ENCODE measurements at regions not wholly inside any gene's neighbourhood (a gene's known extent, or its start where the extent isn't known, plus 50 kb on each side); places are given as distances from the start of the nearest gene placed in this dataset.

DNA sequence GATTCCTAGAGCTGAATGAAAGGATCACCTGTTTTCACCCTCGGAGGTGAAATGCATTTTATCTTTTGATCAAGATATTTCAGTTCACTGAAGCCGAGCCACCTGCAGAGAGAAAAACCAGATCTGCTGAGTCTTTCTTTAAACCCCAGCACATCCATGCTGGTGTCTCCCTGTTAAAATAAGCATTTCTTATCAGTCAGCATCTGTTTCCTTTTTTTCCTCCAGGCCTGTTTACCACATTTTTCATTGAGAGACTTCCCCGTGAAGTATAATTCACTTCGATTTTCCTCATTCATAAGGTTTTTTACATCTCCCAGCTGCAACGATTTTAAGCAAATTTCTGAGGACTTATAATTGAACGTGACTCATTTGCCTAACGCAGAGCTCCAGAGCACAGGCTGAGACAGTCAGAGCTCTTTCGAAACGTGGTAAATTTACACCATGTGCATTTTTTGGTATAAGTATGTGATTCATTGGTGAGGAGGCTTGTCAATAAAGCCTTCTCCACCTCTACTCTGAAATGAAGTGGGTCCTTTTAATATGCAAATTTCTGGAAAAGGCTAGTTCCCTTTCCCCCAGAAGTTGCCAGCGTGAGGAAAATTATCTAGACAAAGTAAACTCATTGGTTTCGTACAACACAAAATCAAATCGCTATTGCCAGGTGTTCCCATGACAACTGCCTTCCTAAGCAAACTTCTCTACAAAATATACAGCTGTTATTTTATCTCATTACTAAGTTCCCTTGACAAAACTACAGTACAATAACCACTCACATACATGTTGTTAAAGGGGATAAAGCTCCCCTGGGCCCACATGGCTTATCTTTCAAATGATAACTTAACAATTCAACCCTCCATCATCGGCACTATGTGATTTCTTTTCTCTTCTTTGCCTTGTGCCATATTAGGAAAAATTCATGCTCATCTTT lies 374.8 kb upstream of the AKR1E2 start:
- Mint-ChIP-seq H3K27ac (no peak overlapping the region), H3K9me3 (no peaks in the 10 kb centered on the region), H3K4me3 (no peak overlapping the region), H3K36me3 (ENCODE audit: low read depth) (no peaks in the 10 kb centered on the region), H3K27me3 (ENCODE audit: low read depth) (peaks cover 3% of the 10 kb centered on the region), H3K4me1 (ENCODE audit: low read depth) (peaks cover 2% of the 10 kb centered on the region)
- no peak for DNase-seq (ENCODE audit: low spot score)

GRCh38 chr10:4450169-4450568 lies 375.8 kb upstream of the AKR1E2 start:
- Mint-ChIP-seq H3K9me3 (no peaks in the 10 kb centered on the region), H3K4me1 (ENCODE audit: low read depth) (peaks cover 2% of the 10 kb centered on the region), H3K27me3 (ENCODE audit: low read depth) (peaks cover 3% of the 10 kb centered on the region), H3K36me3 (ENCODE audit: low read depth) (no peaks in the 10 kb centered on the region), H3K4me3 (no peak overlapping the region), H3K27ac (no peak overlapping the region)
- no peak for DNase-seq (ENCODE audit: low spot score)

DNA sequence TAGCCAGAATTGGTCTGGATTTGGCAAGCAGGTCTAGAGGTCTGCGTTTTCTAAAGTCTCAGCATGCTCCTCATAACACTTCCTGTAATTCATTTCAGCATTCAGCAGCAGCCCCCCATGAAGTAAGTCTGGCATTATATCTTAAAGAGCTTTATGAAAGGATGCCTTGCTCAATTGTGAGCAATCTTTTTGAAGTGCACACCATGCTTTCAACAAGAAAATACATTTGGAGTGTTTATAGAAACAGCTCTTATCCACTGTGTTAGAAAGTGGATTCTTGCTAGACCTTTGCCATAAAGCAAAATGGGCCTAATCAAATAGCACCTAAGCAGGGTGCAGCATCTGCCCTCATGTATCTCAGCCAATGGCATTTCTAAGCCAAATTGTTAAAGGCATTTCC lies 378.0 kb upstream of the AKR1E2 start:
- Mint-ChIP-seq H3K27me3 (ENCODE audit: low read depth) (peaks cover 3% of the 10 kb centered on the region), H3K9me3 (peaks cover 3% of the 10 kb centered on the region), H3K4me1 (ENCODE audit: low read depth) (peaks cover 2% of the 10 kb centered on the region), H3K36me3 (ENCODE audit: low read depth) (no peaks in the 10 kb centered on the region), H3K4me3 (no peak overlapping the region), H3K27ac (no peak overlapping the region)
- DNase-seq (ENCODE audit: low spot score): no peak

DNA sequence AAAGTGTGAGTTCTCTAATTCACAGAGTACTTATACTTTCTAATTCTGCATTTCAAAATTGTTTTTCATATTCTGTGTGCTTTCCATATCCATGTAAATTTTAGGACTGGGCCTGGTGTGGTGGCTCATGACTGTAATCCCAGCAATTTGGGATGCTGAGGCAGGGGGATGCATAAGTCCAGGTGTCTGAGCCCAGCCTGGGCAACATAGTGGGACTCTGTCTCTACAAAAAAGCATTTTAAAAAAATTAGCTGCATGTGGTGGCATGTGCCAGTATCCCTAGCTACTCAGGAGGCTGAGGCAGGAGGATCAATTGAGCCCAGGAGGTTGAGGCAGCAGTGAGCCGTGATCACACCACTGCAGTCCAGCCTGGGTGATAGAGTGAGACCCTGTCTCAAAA lies 382.6 kb upstream of the AKR1E2 start:
- Mint-ChIP-seq H3K27ac (no peak overlapping the region), H3K36me3 (ENCODE audit: low read depth) (no peaks in the 10 kb centered on the region), H3K4me1 (ENCODE audit: low read depth) (no peaks in the 10 kb centered on the region), H3K27me3 (ENCODE audit: low read depth) (peaks cover 11% of the 10 kb centered on the region), H3K9me3 (peaks cover 11% of the 10 kb centered on the region), H3K4me3 (no peak overlapping the region)
- DNase-seq (ENCODE audit: low spot score): no peak

DNA sequence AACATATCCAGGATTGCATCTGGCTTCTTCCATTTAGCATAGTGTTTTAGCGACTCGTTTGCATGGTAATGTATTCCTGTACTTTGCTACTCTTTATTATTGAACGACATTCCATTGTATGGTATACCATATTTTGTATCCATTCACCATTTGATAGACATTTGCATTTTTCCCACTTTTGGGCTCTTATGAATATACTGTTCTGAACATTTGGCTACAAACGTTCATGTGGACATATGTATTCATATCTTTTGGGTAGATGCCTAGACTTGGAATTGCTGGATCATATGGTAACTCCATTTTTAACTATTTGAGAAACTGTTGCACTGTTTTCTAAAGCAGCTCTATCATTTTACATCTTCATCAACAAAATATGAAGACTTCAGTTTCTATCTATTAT lies 383.7 kb upstream of the AKR1E2 start:
- Mint-ChIP-seq H3K4me3 (no peak overlapping the region), H3K4me1 (ENCODE audit: low read depth) (no peaks in the 10 kb centered on the region), H3K27ac (no peak overlapping the region), H3K9me3 (peaks cover 11% of the 10 kb centered on the region), H3K36me3 (ENCODE audit: low read depth) (no peaks in the 10 kb centered on the region), H3K27me3 (ENCODE audit: low read depth) (peaks cover 11% of the 10 kb centered on the region)
- no peak for DNase-seq (ENCODE audit: low spot score)

DNA sequence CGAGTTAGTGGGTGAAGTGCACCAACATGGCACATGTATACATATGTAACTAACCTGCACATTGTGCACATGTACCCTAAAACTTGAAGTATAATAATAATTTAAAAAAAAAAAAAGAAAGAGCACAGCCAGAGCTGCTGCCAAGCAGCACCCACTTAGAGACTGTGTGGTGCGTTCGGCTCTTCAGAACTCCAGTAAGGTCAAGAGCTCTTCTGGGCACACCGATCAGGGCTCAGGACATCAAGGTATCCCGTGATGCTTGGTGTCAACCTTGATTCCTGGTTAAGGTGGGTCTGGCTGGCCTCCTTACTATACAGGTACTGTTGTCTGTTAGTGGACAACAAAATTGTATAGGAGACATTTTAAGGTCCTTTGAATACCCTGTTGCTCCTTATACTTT lies 385.7 kb upstream of the AKR1E2 start:
- Mint-ChIP-seq H3K4me3 (no peak overlapping the region), H3K4me1 (ENCODE audit: low read depth) (no peaks in the 10 kb centered on the region), H3K27me3 (ENCODE audit: low read depth) (peaks cover 11% of the 10 kb centered on the region), H3K36me3 (ENCODE audit: low read depth) (no peaks in the 10 kb centered on the region), H3K27ac (no peak overlapping the region), H3K9me3 (peaks cover 11% of the 10 kb centered on the region)
- DNase-seq (ENCODE audit: low spot score): no peak

DNA sequence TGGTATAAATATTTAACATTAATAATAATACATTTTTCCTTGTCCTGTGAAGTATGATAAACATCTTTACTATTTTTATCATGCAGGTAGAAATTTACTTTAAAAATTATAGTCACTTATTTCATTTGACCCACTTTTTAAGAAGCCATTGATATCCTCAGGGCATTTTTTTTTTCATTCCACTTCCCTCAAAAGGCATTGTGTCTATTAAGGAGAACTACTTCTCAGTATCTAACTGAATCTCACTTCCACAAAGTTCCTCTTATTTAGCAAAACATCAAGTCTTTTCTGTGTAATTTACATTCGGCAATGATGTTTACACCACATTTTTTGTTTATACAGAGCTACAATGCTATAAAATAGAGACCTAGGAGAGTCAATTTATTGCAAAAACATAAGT lies 388.2 kb upstream of the AKR1E2 start:
- Mint-ChIP-seq H3K4me3 (no peak overlapping the region), H3K36me3 (ENCODE audit: low read depth) (no peaks in the 10 kb centered on the region), H3K9me3 (peaks cover 6% of the 10 kb centered on the region), H3K27me3 (ENCODE audit: low read depth) (peaks cover 11% of the 10 kb centered on the region), H3K27ac (no peak overlapping the region), H3K4me1 (ENCODE audit: low read depth) (no peaks in the 10 kb centered on the region)
- no peak for DNase-seq (ENCODE audit: low spot score)

DNA sequence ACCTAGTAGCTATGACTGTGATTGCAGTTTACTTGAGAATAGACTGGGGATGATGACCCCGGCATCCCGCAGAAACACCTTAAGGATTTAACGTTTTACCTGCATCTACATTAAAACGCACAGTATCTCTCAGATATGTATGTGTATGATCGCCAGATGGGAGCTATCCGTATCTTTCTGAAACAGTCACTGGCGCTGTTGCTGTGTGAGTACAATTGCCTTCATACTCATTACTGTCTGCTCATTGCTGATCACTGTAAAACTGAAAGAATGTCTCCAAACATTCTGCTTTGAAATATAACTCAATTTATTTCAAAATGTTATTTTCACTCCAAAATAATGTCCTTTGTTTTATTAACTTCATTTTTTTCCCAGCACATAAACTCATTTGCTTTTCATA lies 388.9 kb upstream of the AKR1E2 start:
- peaks cover 3% of the 10 kb centered on the region for H3K9me3 Mint-ChIP-seq
- no peaks in the 10 kb centered on the region for H3K4me1 Mint-ChIP-seq (ENCODE audit: low read depth)
- no peak overlapping the region for H3K27ac Mint-ChIP-seq
- no peaks in the 10 kb centered on the region for H3K36me3 Mint-ChIP-seq (ENCODE audit: low read depth)
- H3K4me3 Mint-ChIP-seq: no peak overlapping the region
- no peak for DNase-seq (ENCODE audit: low spot score)
- peaks cover 11% of the 10 kb centered on the region for H3K27me3 Mint-ChIP-seq (ENCODE audit: low read depth)

GRCh38 chr10:4436103-4436502 lies 389.9 kb upstream of the AKR1E2 start:
- no peak for DNase-seq (ENCODE audit: low spot score)
- Mint-ChIP-seq H3K27ac (no peak overlapping the region), H3K9me3 (no peaks in the 10 kb centered on the region), H3K27me3 (ENCODE audit: low read depth) (peaks cover 11% of the 10 kb centered on the region), H3K36me3 (ENCODE audit: low read depth) (no peaks in the 10 kb centered on the region), H3K4me1 (ENCODE audit: low read depth) (no peaks in the 10 kb centered on the region), H3K4me3 (no peak overlapping the region)

GRCh38 chr10:4434516-4435071 lies 391.4 kb upstream of the AKR1E2 start:
- no peaks in the 10 kb centered on the region for H3K36me3 Mint-ChIP-seq (ENCODE audit: low read depth)
- DNase-seq (ENCODE audit: low spot score): no peak
- no peaks in the 10 kb centered on the region for H3K4me1 Mint-ChIP-seq (ENCODE audit: low read depth)
- no peaks in the 10 kb centered on the region for H3K9me3 Mint-ChIP-seq
- no peak overlapping the region for H3K27ac Mint-ChIP-seq
- no peak overlapping the region for H3K4me3 Mint-ChIP-seq
- peaks cover 9% of the 10 kb centered on the region for H3K27me3 Mint-ChIP-seq (ENCODE audit: low read depth)

DNA sequence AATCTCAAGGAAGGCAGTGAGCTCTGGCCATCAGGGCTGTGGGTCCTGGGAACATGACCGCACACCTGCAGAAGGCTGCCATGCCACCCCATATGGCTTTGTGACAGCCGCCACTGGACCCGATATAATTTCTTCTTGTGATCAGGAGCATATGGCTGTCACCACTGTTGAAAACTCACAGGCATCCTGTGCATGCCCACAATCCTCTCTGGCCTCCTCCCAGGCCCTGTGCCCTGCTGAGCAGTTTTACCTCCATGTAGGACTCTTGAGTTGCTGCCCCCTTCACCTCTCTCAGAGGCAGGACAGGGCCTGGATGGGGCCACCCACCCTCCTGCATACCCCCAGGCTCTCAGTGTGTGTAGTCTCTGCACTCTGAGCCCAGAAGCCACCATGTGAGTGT lies 391.9 kb upstream of the AKR1E2 start:
- Mint-ChIP-seq H3K27me3 (ENCODE audit: low read depth) (peaks cover 7% of the 10 kb centered on the region), H3K27ac (no peak overlapping the region), H3K4me3 (no peak overlapping the region), H3K9me3 (no peaks in the 10 kb centered on the region), H3K36me3 (ENCODE audit: low read depth) (no peaks in the 10 kb centered on the region), H3K4me1 (ENCODE audit: low read depth) (no peaks in the 10 kb centered on the region)
- no peak for DNase-seq (ENCODE audit: low spot score)

DNA sequence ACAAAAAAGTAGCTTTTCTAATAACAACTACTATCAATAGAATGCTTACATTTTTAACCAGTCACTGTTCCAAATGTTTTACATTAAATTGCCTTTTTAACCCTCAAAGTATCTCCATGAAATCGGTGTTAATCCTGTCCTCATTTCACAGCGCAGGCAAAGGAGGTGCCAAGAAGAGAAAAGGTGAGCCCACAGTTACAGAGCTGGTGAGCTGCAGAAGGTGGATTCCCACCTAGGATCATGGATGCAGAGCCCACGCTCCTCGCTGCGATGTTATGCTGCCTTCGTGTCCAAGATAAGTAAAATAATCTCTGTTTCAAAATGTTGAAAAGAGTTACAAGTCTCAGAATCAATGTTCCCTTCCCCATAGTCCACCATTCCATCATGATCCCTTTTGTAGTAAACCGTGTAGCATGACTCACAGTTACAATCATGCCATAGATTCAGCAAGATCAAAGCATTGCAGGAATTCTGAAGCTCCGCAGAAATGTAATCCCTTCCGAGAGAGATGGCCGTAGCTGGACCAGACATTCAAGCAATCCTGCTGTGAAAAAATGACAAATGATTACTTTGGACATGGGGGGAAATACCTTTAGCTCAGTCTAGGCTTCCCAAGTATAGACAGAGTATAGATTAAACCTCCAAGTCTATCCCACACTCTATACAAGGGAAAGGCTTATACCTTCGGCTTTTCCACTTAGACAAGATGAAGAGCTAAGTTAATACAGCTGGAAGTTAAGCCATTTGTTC lies 394.7 kb upstream of the AKR1E2 start:
- H3K36me3 Mint-ChIP-seq (ENCODE audit: low read depth): no peaks in the 10 kb centered on the region

DNA sequence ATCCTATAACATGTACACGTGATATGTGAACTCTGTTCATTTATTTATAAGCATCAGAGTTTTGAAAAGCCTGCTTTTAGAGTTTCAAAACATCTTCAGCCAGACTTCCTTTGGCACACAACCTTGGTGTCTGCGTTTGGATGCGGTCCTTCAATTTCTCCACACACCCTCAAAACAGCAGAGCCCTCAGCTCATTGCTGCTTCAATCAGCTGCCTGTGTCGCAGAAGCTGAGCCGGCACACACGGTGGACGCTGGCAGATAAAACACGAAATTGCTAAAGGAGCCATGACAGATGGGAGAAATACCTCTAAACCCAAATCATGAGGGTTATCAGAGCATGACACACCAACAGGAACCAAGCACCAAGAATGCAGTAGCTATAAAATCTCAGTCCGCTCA lies 396.4 kb upstream of the AKR1E2 start:
- H3K4me3 Mint-ChIP-seq: no peak overlapping the region
- no peak overlapping the region for H3K27ac Mint-ChIP-seq
- no peak for DNase-seq (ENCODE audit: low spot score)
- no peaks in the 10 kb centered on the region for H3K4me1 Mint-ChIP-seq (ENCODE audit: low read depth)
- no peaks in the 10 kb centered on the region for H3K27me3 Mint-ChIP-seq (ENCODE audit: low read depth)
- no peaks in the 10 kb centered on the region for H3K9me3 Mint-ChIP-seq
- H3K36me3 Mint-ChIP-seq (ENCODE audit: low read depth): no peaks in the 10 kb centered on the region

More for the DNA sequence above, 394.7 kb upstream of the AKR1E2 start:
- Mint-ChIP-seq H3K4me3 (no peak overlapping the region), H3K4me1 (ENCODE audit: low read depth) (no peaks in the 10 kb centered on the region), H3K9me3 (no peaks in the 10 kb centered on the region), H3K27me3 (ENCODE audit: low read depth) (no peaks in the 10 kb centered on the region), H3K27ac (no peak overlapping the region)
- no peak for DNase-seq (ENCODE audit: low spot score)

DNA sequence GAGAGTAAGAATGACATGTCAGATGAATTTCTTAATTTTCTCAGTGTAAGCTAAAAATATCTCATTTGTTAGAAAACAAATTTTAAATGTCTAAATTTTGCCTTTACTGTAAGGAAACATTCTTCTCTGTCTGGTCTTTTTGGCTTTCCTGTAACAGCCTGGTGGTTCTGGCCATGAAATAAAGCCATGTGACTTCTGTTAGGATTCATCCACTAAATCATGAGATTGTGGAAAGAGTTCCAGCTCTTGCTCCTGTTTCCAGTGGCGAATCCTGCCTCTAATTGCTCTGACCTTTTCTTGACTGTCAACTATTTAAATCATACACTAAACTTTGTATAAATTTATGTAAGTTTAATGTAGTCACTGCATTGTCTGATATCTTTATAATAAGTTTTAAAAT lies 398.5 kb upstream of the AKR1E2 start:
- Mint-ChIP-seq H3K27me3 (ENCODE audit: low read depth) (no peaks in the 10 kb centered on the region), H3K4me1 (ENCODE audit: low read depth) (no peaks in the 10 kb centered on the region), H3K27ac (no peak overlapping the region), H3K4me3 (no peak overlapping the region), H3K9me3 (no peaks in the 10 kb centered on the region), H3K36me3 (ENCODE audit: low read depth) (no peaks in the 10 kb centered on the region)
- no peak for DNase-seq (ENCODE audit: low spot score)
